H1 (cell line): ENCODE measurements at regions not wholly inside any gene's neighbourhood (a gene's known extent, or its start where the extent isn't known, plus 50 kb on each side); places are given as distances from the start of the nearest gene placed in this dataset.

Source experiments
- CTCF ChIA-PET: fragments of 300-600 bp; sonication (Branson Sonifier 250); formaldehyde crosslinking; loops from one replicate; lab custom pipeline; 2021; ENCODE audit not compliant: partially characterized antibody; lab: Charles Lee
- POLR2A ChIA-PET: fragments of 300-600 bp; sonication (Branson Sonifier 250); formaldehyde crosslinking; loops from one replicate; lab custom pipeline; 2021; ENCODE audit warnings: inconsistent platforms; ENCODE audit not compliant: partially characterized antibody; lab: Charles Lee
- DNase-seq, 2 experiments: peaks; one replicate each; pipeline versions ENCODE4 v3.0.0 to v3.0.0-alpha.2; 2010 to 2022; ENCODE audit warnings: low spot score in 2 of 2, low read depth in 1 of 2, mixed read lengths in 1 of 2
- FAIRE-seq: peaks from 2 replicates; lab custom pipeline; 2011; peaks lifted over from hg19 to GRCh38; lab: Jason Lieb, UNC
- H2AFZ ChIP-seq: 2 replicates; pipeline ENCODE4 v1.8.1; 2012; ENCODE audit warnings: low read length, inconsistent platforms
- H2AK5ac ChIP-seq: 2 replicates; pipeline ENCODE4 v1.6.1; 2013; ENCODE audit warnings: low read depth, low read length
- H2BK120ac ChIP-seq: replicated peaks from 2 replicates; pipeline ENCODE3; 2013; ENCODE audit warnings: low read depth, low read length, inconsistent platforms
- H2BK12ac ChIP-seq: 2 replicates; pipeline ENCODE4 v1.6.1; 2013; ENCODE audit warnings: low read depth, low read length
- H2BK15ac ChIP-seq: 2 replicates; pipeline ENCODE4 v1.6.1; 2013; ENCODE audit warnings: low read length
- H2BK20ac ChIP-seq: 2 replicates; pipeline ENCODE4 v1.6.1; 2013; ENCODE audit warnings: low read length
- H2BK5ac ChIP-seq: 2 replicates; pipeline ENCODE4 v1.6.1; 2013; ENCODE audit warnings: low read depth, low read length
- H3K14ac ChIP-seq: 2 replicates; pipeline ENCODE4 v1.6.1; 2013; ENCODE audit warnings: inconsistent platforms; ENCODE audit not compliant: insufficient read length
- H3K18ac ChIP-seq: 2 replicates; pipeline ENCODE4 v1.6.1; 2013; ENCODE audit warnings: low read length; ENCODE audit errors: extremely low read depth
- H3K23ac ChIP-seq: 2 replicates; pipeline ENCODE4 v1.6.1; 2013; ENCODE audit warnings: inconsistent platforms; ENCODE audit not compliant: insufficient read length
- H3K23me2 ChIP-seq: 2 replicates; pipeline ENCODE4 v1.6.1; 2013; ENCODE audit warnings: low read depth, low read length
- H3K27ac ChIP-seq: 2 replicates; pipeline ENCODE4 v1.6.1; 2011; ENCODE audit warnings: low read depth, low read length, inconsistent platforms
- H3K27me3 ChIP-seq, 4 experiments: replicated peaks in 1 of 4; 1 replicate in 1 of 4; 2 replicates in 3 of 4; pipeline versions ENCODE4 v1.6.1 to v1.8.1; 2011 to 2013; ENCODE audit warnings: low read length in 3 of 4, mild to moderate bottlenecking in 3 of 4, inconsistent platforms in 2 of 4, mixed read lengths in 2 of 4, moderate library complexity in 1 of 4; ENCODE audit not compliant: control insufficient read depth in 3 of 4, insufficient read depth in 3 of 4; ENCODE audit errors: extremely low read depth in 1 of 4
- H3K36me3 ChIP-seq, 4 experiments: 2 replicates each; pipeline versions ENCODE4 v1.6.1 to v1.8.1; 2011 to 2013; ENCODE audit warnings: mild to moderate bottlenecking in 4 of 4, low read length in 3 of 4, moderate library complexity in 2 of 4, control low read depth in 1 of 4, inconsistent platforms in 1 of 4; ENCODE audit not compliant: insufficient read depth in 4 of 4, control insufficient read depth in 2 of 4
- H3K4ac ChIP-seq: replicated peaks from 2 replicates; pipeline ENCODE3; 2013; ENCODE audit warnings: low read length, low read depth, mixed read lengths, inconsistent platforms; ENCODE audit not compliant: insufficient read length
- H3K4me1 ChIP-seq, 4 experiments: replicated peaks in 1 of 4; 1 replicate in 1 of 4; 2 replicates in 3 of 4; pipeline versions ENCODE4 v1.6.1 to v1.8.1; 2011 to 2013; ENCODE audit warnings: low read length in 3 of 4, inconsistent platforms in 2 of 4, mixed read lengths in 1 of 4; ENCODE audit not compliant: insufficient read depth in 4 of 4, control insufficient read depth in 3 of 4
- H3K4me2 ChIP-seq, 2 experiments: 2 replicates each; pipeline versions ENCODE4 v1.6.1 to v1.8.1; 2011 to 2013; ENCODE audit warnings: low read depth in 2 of 2, low read length in 2 of 2, control low read depth in 1 of 2, inconsistent platforms in 1 of 2, mild to moderate bottlenecking in 1 of 2; ENCODE audit not compliant: insufficient read depth in 1 of 2
- H3K4me3 ChIP-seq, 4 experiments: fragments of 200-600, 300-600 bp in 1 of 4; sonication (generic), shearing (Covaris generic), sonication (Bioruptor Twin) in 1 of 4; 2 replicates each; pipeline versions ENCODE4 v1.5.1 to v1.8.1; 2011 to 2016; ENCODE audit warnings: low read length in 4 of 4, low read depth in 3 of 4, control low read depth in 2 of 4, inconsistent platforms in 2 of 4, mild to moderate bottlenecking in 2 of 4, mixed read lengths in 1 of 4, moderate library complexity in 1 of 4; ENCODE audit not compliant: insufficient read depth in 2 of 4; ENCODE audit errors: extremely low read depth in 1 of 4
- H3K56ac ChIP-seq: replicated peaks from 2 replicates; pipeline ENCODE3; 2013; ENCODE audit warnings: low read depth, mild to moderate bottlenecking, mixed read lengths, low read length, inconsistent platforms; ENCODE audit not compliant: insufficient read length
- H3K79me1 ChIP-seq: 2 replicates; pipeline ENCODE4 v1.6.1; 2013; ENCODE audit warnings: low read depth, low read length, control low read depth
- H3K79me2 ChIP-seq, 2 experiments: 2 replicates each; pipeline versions ENCODE4 v1.6.1 to v1.8.1; 2012 to 2013; ENCODE audit warnings: low read length in 2 of 2, mild to moderate bottlenecking in 2 of 2, inconsistent platforms in 1 of 2; ENCODE audit not compliant: insufficient read depth in 2 of 2, control insufficient read depth in 1 of 2
- H3K9ac ChIP-seq, 4 experiments: replicated peaks in 1 of 4; 1 replicate in 1 of 4; 2 replicates in 3 of 4; pipeline versions ENCODE4 v1.6.1 to v1.8.1; 2011 to 2013; ENCODE audit warnings: low read depth in 3 of 4, low read length in 3 of 4, control low read depth in 2 of 4, mild to moderate bottlenecking in 2 of 4, moderate library complexity in 2 of 4, inconsistent platforms in 1 of 4; ENCODE audit errors: extremely low read depth in 1 of 4
- H3K9me3 ChIP-seq, 2 experiments: 2 replicates each; pipeline versions ENCODE4 v1.6.1 to v1.8.1; 2012 to 2013; ENCODE audit warnings: mild to moderate bottlenecking in 2 of 2, moderate library complexity in 2 of 2, control low read depth in 1 of 2, inconsistent platforms in 1 of 2, low read depth in 1 of 2, low read length in 1 of 2, mixed read lengths in 1 of 2; ENCODE audit not compliant: insufficient read depth in 2 of 2
- H4K20me1 ChIP-seq, 2 experiments: replicated peaks in 1 of 2; 2 replicates each; pipeline versions ENCODE3 to v1.8.1; 2011 to 2013; ENCODE audit warnings: inconsistent platforms in 2 of 2, low read length in 2 of 2, mild to moderate bottlenecking in 1 of 2; ENCODE audit not compliant: insufficient read depth in 2 of 2, control insufficient read depth in 1 of 2
- H4K5ac ChIP-seq: 2 replicates; pipeline ENCODE4 v1.6.1; 2013; ENCODE audit warnings: low read length, low read depth, mixed read lengths, inconsistent platforms; ENCODE audit not compliant: insufficient read length
- H4K8ac ChIP-seq: 2 replicates; pipeline ENCODE4 v1.8.0; 2013; ENCODE audit warnings: mild to moderate bottlenecking, moderate library complexity, low read length, inconsistent platforms; ENCODE audit not compliant: insufficient read depth; ENCODE audit errors: extremely low read depth
- H4K91ac ChIP-seq: replicated peaks from 2 replicates; pipeline ENCODE3; 2013; ENCODE audit warnings: low read length, mixed read lengths, inconsistent platforms; ENCODE audit not compliant: insufficient read length
- EP300 ChIP-seq, 2 experiments: IDR thresholded peaks; 1 replicate in 1 of 2; 2 replicates in 1 of 2; pipeline ENCODE4 v1.6.1; 2011 to 2012; ENCODE audit warnings: low read depth in 2 of 2, low read length in 2 of 2, mild to moderate bottlenecking in 2 of 2, borderline replicate concordance in 1 of 2, inconsistent platforms in 1 of 2, moderate library complexity in 1 of 2
- RFX5 ChIP-seq: IDR thresholded peaks from 2 replicates; pipeline ENCODE4 v1.6.1; 2011; ENCODE audit warnings: low read depth, low read length, improper control_type of control experiment, borderline replicate concordance
- SAP30 ChIP-seq: fragments of 300-600 bp; sonication (generic); IDR thresholded peaks from 2 replicates; pipeline ENCODE4 v1.7.1; 2012; ENCODE audit warnings: low read length, moderate library complexity, mild to moderate bottlenecking, inconsistent platforms; ENCODE audit not compliant: insufficient read depth, insufficient replicate concordance
- SIN3A ChIP-seq, 2 experiments: IDR thresholded peaks in 1 of 2; conservative IDR thresholded peaks in 1 of 2; 2 replicates each; pipeline ENCODE4 v1.6.1; 2011 to 2012; ENCODE audit warnings: low read length in 2 of 2, improper control_type of control experiment in 1 of 2, low read depth in 1 of 2, mild to moderate bottlenecking in 1 of 2
- SP1 ChIP-seq: IDR thresholded peaks from 2 replicates; pipeline ENCODE4 v1.6.1; 2011; ENCODE audit warnings: low read depth, low read length
- WGBS, 2 experiments: shearing (Covaris generic) in 1 of 2; methylation state at CpG; one replicate each; pipeline versions ENCODE4 v1.1.6 to v1.1.7; 2013 to 2015; ENCODE audit warnings: low lambda C conversion rate in 2 of 2, mixed read lengths in 2 of 2, inconsistent platforms in 1 of 2, low coverage in 1 of 2, missing lambda C conversion rate in 1 of 2; ENCODE audit not compliant: insufficient replicate concordance in 2 of 2, insufficient coverage in 1 of 2, insufficient read length in 1 of 2; ENCODE audit errors: extremely low coverage in 1 of 2, missing lambda C conversion rate in 1 of 2; 5-methylcytosine and 5-hydroxymethylcytosine counted together

DNA sequence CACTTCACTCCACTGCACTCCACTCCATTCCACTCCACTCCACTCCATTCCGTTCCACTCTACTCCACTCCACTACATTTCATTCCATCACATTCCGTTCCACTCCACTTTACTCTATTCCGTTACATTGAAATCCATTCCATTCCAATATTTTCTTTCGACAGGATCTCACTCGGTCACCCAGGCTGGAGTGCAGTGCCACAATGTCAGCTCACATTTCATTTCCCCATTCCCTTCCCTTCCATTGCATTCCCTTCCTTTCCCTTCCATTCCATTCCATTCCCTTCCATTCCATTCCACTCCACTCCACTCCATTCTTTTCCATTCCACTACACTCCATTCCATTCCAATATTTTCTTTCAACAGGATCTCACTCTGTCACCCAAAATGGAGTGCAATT lies 1407.6 kb upstream of the USP9Y start:
- no peak overlapping the region for H3K4ac ChIP-seq
- H3K18ac ChIP-seq: no peak overlapping the region
- no peaks in the 10 kb centered on the region for H3K79me1 ChIP-seq
- H2BK12ac ChIP-seq: no peak overlapping the region
- peaks cover 0 to 13% of the 10 kb centered on the region in 2 experiments for H4K20me1 ChIP-seq
- no peak overlapping the region for H3K27ac ChIP-seq
- 71 to 99% methylated on average over 4 to 5 of the region's 5 CpGs for WGBS, 2 experiments
- H4K8ac ChIP-seq: no peak overlapping the region
- no peak overlapping the region for H3K23ac ChIP-seq
- no peak for FAIRE-seq
- H3K27me3 ChIP-seq: no peaks in the 10 kb centered on the region
- H3K9ac ChIP-seq: no peak overlapping the region
- H3K4me2 ChIP-seq: no peak overlapping the region
- no peaks in the 10 kb centered on the region for H3K79me2 ChIP-seq
- no peak overlapping the region for H2BK5ac ChIP-seq
- POLR2A ChIA-PET: no interaction called here
- H2AFZ ChIP-seq: no peak overlapping the region
- no peaks in the 10 kb centered on the region for H3K23me2 ChIP-seq
- H3K4me1 ChIP-seq: no peaks in the 10 kb centered on the region
- peak overlapping the region; percentile 17 for H3K56ac ChIP-seq
- CTCF ChIA-PET: no interaction called here
- no peaks in the 10 kb centered on the region; a peak in 1 of 4 replicates for H3K9me3 ChIP-seq
- no peak overlapping the region for H2BK15ac ChIP-seq
- no peak overlapping the region for H3K14ac ChIP-seq
- H3K36me3 ChIP-seq: no peaks in the 10 kb centered on the region
- no peak overlapping the region for H4K91ac ChIP-seq
- TF ChIP-seq RFX5 (no peak), SP1 (no peak), EP300 (IDR thresholded peaks at IDR 0.05; ENCODE audit: borderline replicate concordance in 1 of 2, low read depth in 2 of 2, low read length in 2 of 2) (no peak), SAP30 (no peak), SIN3A (conservative IDR thresholded peaks at IDR 0.05 in 1 of 2, IDR thresholded peaks at IDR 0.05 in 1 of 2; ENCODE audit: low read depth in 1 of 2, low read length in 2 of 2) (no peak)
- H2BK20ac ChIP-seq: no peak overlapping the region
- no peak overlapping the region for H3K4me3 ChIP-seq
- H4K5ac ChIP-seq: no peak overlapping the region
- no peak overlapping the region for H2BK120ac ChIP-seq
- DNase-seq: no peak
- H2AK5ac ChIP-seq: no peak overlapping the region
